ENCODE measurements at regions not wholly inside any gene's neighbourhood (a gene's known extent, or its start where the extent isn't known, plus 50 kb on each side); places are given as distances from the start of the nearest gene placed in this dataset.
"Not testable (repeated sequence)": the region's sequence is repeated elsewhere in the genome, so short reads cannot be mapped to it uniquely, and the experiment has no call there.

DNA sequence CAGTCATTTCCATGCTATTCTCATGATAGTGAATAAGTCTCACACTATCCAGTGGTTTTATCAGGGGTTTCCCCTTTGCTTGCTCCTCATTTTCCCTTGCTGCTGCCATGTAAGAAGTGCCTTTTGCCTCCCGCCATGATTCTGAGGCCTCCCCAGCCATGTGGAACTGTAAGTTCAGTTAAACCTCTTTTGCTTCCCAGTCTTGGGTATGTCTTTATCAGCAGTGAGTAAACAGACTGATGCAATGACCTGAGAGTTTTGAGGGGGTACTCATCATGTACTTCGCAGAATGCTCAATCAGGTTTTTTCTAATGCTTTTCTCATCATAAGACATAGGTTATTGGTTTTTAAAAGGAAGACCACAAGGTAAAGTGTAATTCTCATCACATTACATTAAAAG, 949.4 kb upstream of the ADAMTS5 start:
- TF ChIP-seq POLR2AphosphoS5 (IDR thresholded peaks at IDR 0.05; ENCODE audit: low read depth); ZNF331 (CRISPR knock-in tag; IDR thresholded peaks at IDR 0.05; ENCODE audit: low read depth): not testable (repeated sequence)
- TF ChIP-seq, protein P1, sequence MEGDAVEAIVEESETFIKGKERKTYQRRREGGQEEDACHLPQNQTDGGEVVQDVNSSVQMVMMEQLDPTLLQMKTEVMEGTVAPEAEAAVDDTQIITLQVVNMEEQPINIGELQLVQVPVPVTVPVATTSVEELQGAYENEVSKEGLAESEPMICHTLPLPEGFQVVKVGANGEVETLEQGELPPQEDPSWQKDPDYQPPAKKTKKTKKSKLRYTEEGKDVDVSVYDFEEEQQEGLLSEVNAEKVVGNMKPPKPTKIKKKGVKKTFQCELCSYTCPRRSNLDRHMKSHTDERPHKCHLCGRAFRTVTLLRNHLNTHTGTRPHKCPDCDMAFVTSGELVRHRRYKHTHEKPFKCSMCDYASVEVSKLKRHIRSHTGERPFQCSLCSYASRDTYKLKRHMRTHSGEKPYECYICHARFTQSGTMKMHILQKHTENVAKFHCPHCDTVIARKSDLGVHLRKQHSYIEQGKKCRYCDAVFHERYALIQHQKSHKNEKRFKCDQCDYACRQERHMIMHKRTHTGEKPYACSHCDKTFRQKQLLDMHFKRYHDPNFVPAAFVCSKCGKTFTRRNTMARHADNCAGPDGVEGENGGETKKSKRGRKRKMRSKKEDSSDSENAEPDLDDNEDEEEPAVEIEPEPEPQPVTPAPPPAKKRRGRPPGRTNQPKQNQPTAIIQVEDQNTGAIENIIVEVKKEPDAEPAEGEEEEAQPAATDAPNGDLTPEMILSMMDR (conservative IDR thresholded peaks at IDR 0.05; ENCODE audit: low read depth in 2 of 2): not testable (repeated sequence)

All from GM23338 (cell line).